ENCODE measurements at regions not wholly inside any gene's neighbourhood (a gene's known extent, or its start where the extent isn't known, plus 50 kb on each side); places are given as distances from the start of the nearest gene placed in this dataset.

- TF ChIP-seq E2F5 (CRISPR knock-in tag; IDR thresholded peaks at IDR 0.05) (no peak), STAT6 (CRISPR knock-in tag; conservative IDR thresholded peaks at IDR 0.05; ENCODE audit: low read depth) (no peak), NR2C2 (CRISPR knock-in tag; IDR thresholded peaks at IDR 0.05) (no peak), ZNF263 (CRISPR knock-in tag; IDR thresholded peaks at IDR 0.05; ENCODE audit: low read depth) (no peak), ZBTB21 (CRISPR knock-in tag; IDR thresholded peaks at IDR 0.05; ENCODE audit: borderline replicate concordance) (no peak), ARID4B (CRISPR knock-in tag; IDR thresholded peaks at IDR 0.05; ENCODE audit: borderline replicate concordance) (no peak), PRRX2 (CRISPR knock-in tag; IDR thresholded peaks at IDR 0.05) (no peak), E2F1 (CRISPR knock-in tag; IDR thresholded peaks at IDR 0.05) (no peak), ZBTB43 (CRISPR knock-in tag; IDR thresholded peaks at IDR 0.05) (no peak)
- no peaks in the 10 kb centered on the region for H3K9me3 Mint-ChIP-seq
- ATAC-seq (no peak), DNase-seq (ENCODE audit: low spot score) (no peak)
- H3K4me3 Mint-ChIP-seq, result no peak overlapping the region
- peaks cover 53% of the 10 kb centered on the region for H3K4me1 Mint-ChIP-seq
- no peak overlapping the region; the same call in 1 of the 2 replicates for H3K27ac Mint-ChIP-seq
- ChIA-PET POLR2A (interaction anchor here (0.6 to 1.5 kb wide), 2 partner anchors 14 to 109 kb away, joined by 4 read pairs; no protein-coding TSS in a partner anchor), CTCF (interaction anchor here (0.6 to 4.4 kb wide), 5 partner anchors 10 to 461 kb away, joined by 3 to 24 read pairs (median 4); no protein-coding TSS in a partner anchor)
- no peaks in the 10 kb centered on the region for H3K36me3 Mint-ChIP-seq
- peaks cover 41% of the 10 kb centered on the region for H3K27me3 Mint-ChIP-seq (ENCODE audit: low read depth)
Measured at GRCh38 chr9:95756986-95757385, 118.5 kb upstream of the ERCC6L2 start.

GRCh38 chr9:95756101-95756500, 119.4 kb upstream of the ERCC6L2 start:
- Mint-ChIP-seq H3K27ac (0 out of 2 replicates have a peak overlapping the region, but pooled peaks have one; percentile 24), H3K4me1 (peaks cover 53% of the 10 kb centered on the region), H3K4me3 (no peak overlapping the region), H3K9me3 (no peaks in the 10 kb centered on the region), H3K36me3 (no peaks in the 10 kb centered on the region), H3K27me3 (ENCODE audit: low read depth) (peaks cover 42% of the 10 kb centered on the region)
- ATAC-seq, result no peak
- TF ChIP-seq CREB1 (CRISPR knock-in tag; IDR thresholded peaks at IDR 0.05) (no peak), ETV6 (CRISPR knock-in tag; IDR thresholded peaks at IDR 0.05) (no peak), E2F5 (CRISPR knock-in tag; IDR thresholded peaks at IDR 0.05) (no peak), ZNF532 (CRISPR knock-in tag; IDR thresholded peaks at IDR 0.05; ENCODE audit: borderline replicate concordance) (no peak)
- CTCF ChIA-PET, result interaction anchor here (1.3 to 4.4 kb wide), 3 partner anchors 10 to 20 kb away, joined by 4 to 24 read pairs (median 5); no protein-coding TSS in a partner anchor
- POLR2A ChIA-PET, result interaction anchor here (1.5 kb wide), 1 partner anchor 15 kb away, joined by 4 read pairs; no protein-coding TSS in a partner anchor
- no peak for DNase-seq (ENCODE audit: low spot score)

Data from WTC11 (cell line).